HepG2 (cell line): ENCODE measurements at regions not wholly inside any gene's neighbourhood (a gene's known extent, or its start where the extent isn't known, plus 50 kb on each side); places are given as distances from the start of the nearest gene placed in this dataset.

Experiments used
- ATAC-seq: fragments of 200-7000 bp; cut with Tn5 transposase; 3 replicates; pipeline ENCODE4 v1.9.1; 2020; ENCODE audit warnings: mild to moderate bottlenecking, moderate library complexity
- BruUV-seq: library from RNA; stranded (reverse); fragments of 400-500 nt; replicated peaks from 2 replicates; lab custom pipeline; 2021; lab: Mats Ljungman, UMichigan
- CTCF ChIA-PET: fragments of 300-600 bp; formaldehyde crosslinking; extraction: SDS; loops from one replicate; lab custom pipeline; 2021; ENCODE audit warnings: low total read pairs, inconsistent platforms, low intra/inter-chr PET ratio; lab: Yijun Ruan, JAX
- POLR2A ChIA-PET: fragments of 350-600 bp; sonication (Branson Sonifier 250); formaldehyde crosslinking; loops from one replicate; lab custom pipeline; 2020; ENCODE audit warnings: antibody characterized with exemption, inconsistent platforms; lab: Yijun Ruan, JAX
- DNase-seq: peaks from one replicate; pipeline ENCODE4 v3.0.0-alpha.2; 2015; ENCODE audit warnings: low spot score
- FAIRE-seq: peaks from 3 replicates; lab custom pipeline; 2011; peaks lifted over from hg19 to GRCh38; lab: Jason Lieb, UNC
- H2AFZ ChIP-seq: one replicate; pipeline ENCODE4 v1.6.1; 2011; ENCODE audit warnings: low read length, inconsistent platforms
- H3K27ac ChIP-seq: fragments of 300-600 bp; 3 replicates; pipeline ENCODE4 v1.8.0; 2011; ENCODE audit warnings: mixed run types, mild to moderate bottlenecking, mixed read lengths, low read length, inconsistent platforms; ENCODE audit not compliant: insufficient read depth; ENCODE audit errors: extremely low read length
- H3K27me3 ChIP-seq, 2 experiments: fragments of 200-600 bp in 1 of 2; 2 replicates in 1 of 2; 3 replicates in 1 of 2; pipeline versions ENCODE4 v1.6.0 to v1.8.0; 2011; ENCODE audit warnings: low read length in 2 of 2, mild to moderate bottlenecking in 2 of 2, moderate library complexity in 2 of 2, inconsistent platforms in 1 of 2; ENCODE audit not compliant: insufficient read depth in 2 of 2, control insufficient read depth in 1 of 2
- H3K36me3 ChIP-seq, 2 experiments: fragments of 200-600 bp in 1 of 2; replicated peaks in 1 of 2; 2 replicates in 1 of 2; 3 replicates in 1 of 2; pipeline versions ENCODE4 v1.5.1 to v1.8.0; 2011; ENCODE audit warnings: low read length in 2 of 2, inconsistent platforms in 1 of 2; ENCODE audit not compliant: insufficient read depth in 2 of 2, control insufficient read depth in 1 of 2
- H3K4me1 ChIP-seq: 2 replicates; pipeline ENCODE4 v1.5.1; 2012; ENCODE audit warnings: low read length, inconsistent platforms; ENCODE audit not compliant: insufficient read depth
- H3K4me2 ChIP-seq: 2 replicates; pipeline ENCODE4 v1.6.0; 2011; ENCODE audit warnings: low read depth, low read length, inconsistent platforms
- H3K4me3 ChIP-seq, 3 experiments: fragments of 200-600 bp in 1 of 3; sonication (generic), shearing (Covaris generic) in 1 of 3; replicated peaks in 1 of 3; 2 replicates each; pipeline ENCODE4 v1.5.1; 2011 to 2016; ENCODE audit warnings: low read length in 3 of 3, inconsistent platforms in 2 of 3, low read depth in 2 of 3, mild to moderate bottlenecking in 2 of 3, control low read depth in 1 of 3, mixed read lengths in 1 of 3; ENCODE audit not compliant: insufficient read depth in 1 of 3
- H3K79me2 ChIP-seq: one replicate; pipeline ENCODE4 v1.6.1; 2011; ENCODE audit warnings: low read length, inconsistent platforms; ENCODE audit not compliant: insufficient read depth
- H3K9ac ChIP-seq: 2 replicates; pipeline ENCODE4 v1.6.0; 2011; ENCODE audit warnings: mild to moderate bottlenecking, low read depth, low read length, inconsistent platforms; ENCODE audit not compliant: insufficient read depth
- H3K9me3 ChIP-seq: 2 replicates; pipeline ENCODE4 v1.5.1; 2012; ENCODE audit warnings: mild to moderate bottlenecking, low read length
- H4K20me1 ChIP-seq: 2 replicates; pipeline ENCODE4 v1.6.0; 2011; ENCODE audit warnings: inconsistent platforms, mild to moderate bottlenecking, low read length, moderate library complexity; ENCODE audit not compliant: insufficient read depth
- ADNP ChIP-seq: sonication (generic); formaldehyde crosslinking; IDR thresholded peaks from 2 replicates; pipeline ENCODE4 v1.4.0; 2020; ENCODE audit warnings: missing genetic modification reagents
- FLYWCH1 ChIP-seq: sonication (generic); formaldehyde crosslinking; IDR thresholded peaks from 2 replicates; pipeline ENCODE4 v1.8.1; 2023; ENCODE audit warnings: mild to moderate bottlenecking, missing genetic modification reagents
- GTF3A ChIP-seq: sonication (generic); formaldehyde crosslinking; conservative IDR thresholded peaks from 2 replicates; pipeline ENCODE4 v1.4.0; 2020; ENCODE audit warnings: mild to moderate bottlenecking, missing genetic modification reagents
- U2AF2 ChIP-seq: fragments of 200-400 bp; formaldehyde crosslinking; IDR thresholded peaks from 2 replicates; pipeline ENCODE4 v1.6.1; 2017; ENCODE audit warnings: low read depth, mild to moderate bottlenecking, low read length
- ZFP1 ChIP-seq: IDR thresholded peaks from 2 replicates; pipeline ENCODE4 v1.6.1; 2016
- ZSCAN29 ChIP-seq: sonication (generic); formaldehyde crosslinking; conservative IDR thresholded peaks from 2 replicates; pipeline ENCODE4 v1.4.0; 2020; ENCODE audit warnings: mild to moderate bottlenecking, missing genetic modification reagents
- WGBS: methylation state at CpG from one replicate; pipeline ENCODE4 v1.1.6; 2017; ENCODE audit warnings: low lambda C conversion rate; 5-methylcytosine and 5-hydroxymethylcytosine counted together
- in situ Hi-C: cut with HindIII; loops from 2 replicates; pipeline ENCODE4 v1.10.0; 2017; ENCODE audit warnings: low pct_unique_long_range_greater_than_20kb; ENCODE audit not compliant: extremely low pct_ligation_motif_present
- intact Hi-C: fragments of 100-400 bp; cut with micrococcal nuclease; formaldehyde crosslinking; loops from one replicate; pipeline ENCODE4 v1.10.0; 2022; ENCODE audit not compliant: unreplicated experiment
- TF ChIP-seq, protein P1 (sequence below): sonication (generic); formaldehyde crosslinking; IDR thresholded peaks from 2 replicates; pipeline ENCODE4 v1.5.1; 2020; ENCODE audit warnings: missing genetic modification reagents, mild to moderate bottlenecking, borderline replicate concordance
- TF ChIP-seq, protein P2 (sequence below): sonication (generic); formaldehyde crosslinking; IDR thresholded peaks from 2 replicates; pipeline ENCODE4 v1.8.1; 2022; ENCODE audit warnings: mild to moderate bottlenecking, missing genetic modification reagents
- TF ChIP-seq, protein P3 (sequence below): sonication (generic); formaldehyde crosslinking; IDR thresholded peaks from 2 replicates; pipeline ENCODE4 v1.4.0; 2020; ENCODE audit warnings: missing genetic modification reagents, borderline replicate concordance
- TF ChIP-seq, protein P4 (sequence below): sonication (generic); formaldehyde crosslinking; IDR thresholded peaks from 2 replicates; pipeline ENCODE4 v1.4.0; 2020; ENCODE audit warnings: mild to moderate bottlenecking, missing genetic modification reagents

DNA sequence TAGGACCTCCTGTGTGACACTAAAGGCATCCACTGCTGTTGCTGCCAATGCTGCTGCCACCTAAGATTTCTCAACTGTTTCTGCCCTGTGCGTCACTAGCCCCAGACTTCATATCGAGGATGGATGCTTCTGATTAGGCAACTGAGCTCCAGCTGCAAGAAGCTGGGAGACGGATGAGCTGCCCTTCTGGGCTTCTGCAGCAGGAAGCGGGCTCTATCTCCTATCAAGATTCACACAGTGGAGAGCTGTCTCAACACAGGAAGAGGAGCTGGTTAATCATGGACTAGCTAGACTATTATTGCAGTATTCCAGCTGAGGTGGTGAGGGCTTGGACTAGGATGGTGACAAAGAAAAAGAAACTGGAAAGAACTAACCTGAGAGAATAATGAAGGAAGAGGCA lies 59.2 kb upstream of the PELI2 start:
- ChIA-PET CTCF (no interaction called here), POLR2A (no interaction called here)
- H3K4me2 ChIP-seq, result no peak overlapping the region
- in situ Hi-C loops (no loop called here), intact Hi-C loops (no loop called here)
- H2AFZ ChIP-seq, result no peak overlapping the region
- H3K36me3 ChIP-seq, result no peaks in the 10 kb centered on the region
- H3K9ac ChIP-seq, result no peak overlapping the region
- no peak for DNase-seq
- FAIRE-seq, result no peak
- no peaks in the 10 kb centered on the region; a peak in 1 of 5 replicates for H3K27me3 ChIP-seq
- WGBS, result 4% methylated on average over 4 of the region's 4 CpGs
- no peak overlapping the region for H3K27ac ChIP-seq
- BruUV-seq, result no TSS peak
- no peaks in the 10 kb centered on the region for H4K20me1 ChIP-seq
- TF ChIP-seq, protein P1, sequence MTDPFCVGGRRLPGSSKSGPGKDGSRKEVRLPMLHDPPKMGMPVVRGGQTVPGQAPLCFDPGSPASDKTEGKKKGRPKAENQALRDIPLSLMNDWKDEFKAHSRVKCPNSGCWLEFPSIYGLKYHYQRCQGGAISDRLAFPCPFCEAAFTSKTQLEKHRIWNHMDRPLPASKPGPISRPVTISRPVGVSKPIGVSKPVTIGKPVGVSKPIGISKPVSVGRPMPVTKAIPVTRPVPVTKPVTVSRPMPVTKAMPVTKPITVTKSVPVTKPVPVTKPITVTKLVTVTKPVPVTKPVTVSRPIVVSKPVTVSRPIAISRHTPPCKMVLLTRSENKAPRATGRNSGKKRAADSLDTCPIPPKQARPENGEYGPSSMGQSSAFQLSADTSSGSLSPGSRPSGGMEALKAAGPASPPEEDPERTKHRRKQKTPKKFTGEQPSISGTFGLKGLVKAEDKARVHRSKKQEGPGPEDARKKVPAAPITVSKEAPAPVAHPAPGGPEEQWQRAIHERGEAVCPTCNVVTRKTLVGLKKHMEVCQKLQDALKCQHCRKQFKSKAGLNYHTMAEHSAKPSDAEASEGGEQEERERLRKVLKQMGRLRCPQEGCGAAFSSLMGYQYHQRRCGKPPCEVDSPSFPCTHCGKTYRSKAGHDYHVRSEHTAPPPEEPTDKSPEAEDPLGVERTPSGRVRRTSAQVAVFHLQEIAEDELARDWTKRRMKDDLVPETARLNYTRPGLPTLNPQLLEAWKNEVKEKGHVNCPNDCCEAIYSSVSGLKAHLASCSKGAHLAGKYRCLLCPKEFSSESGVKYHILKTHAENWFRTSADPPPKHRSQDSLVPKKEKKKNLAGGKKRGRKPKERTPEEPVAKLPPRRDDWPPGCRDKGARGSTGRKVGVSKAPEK (CRISPR knock-in tag), result no peak
- TF ChIP-seq FLYWCH1, result no peak
- TF ChIP-seq ADNP, result no peak
- no peak for TF ChIP-seq U2AF2
- no peak for TF ChIP-seq ZFP1 (CRISPR knock-in tag)
- TF ChIP-seq, protein P2, sequence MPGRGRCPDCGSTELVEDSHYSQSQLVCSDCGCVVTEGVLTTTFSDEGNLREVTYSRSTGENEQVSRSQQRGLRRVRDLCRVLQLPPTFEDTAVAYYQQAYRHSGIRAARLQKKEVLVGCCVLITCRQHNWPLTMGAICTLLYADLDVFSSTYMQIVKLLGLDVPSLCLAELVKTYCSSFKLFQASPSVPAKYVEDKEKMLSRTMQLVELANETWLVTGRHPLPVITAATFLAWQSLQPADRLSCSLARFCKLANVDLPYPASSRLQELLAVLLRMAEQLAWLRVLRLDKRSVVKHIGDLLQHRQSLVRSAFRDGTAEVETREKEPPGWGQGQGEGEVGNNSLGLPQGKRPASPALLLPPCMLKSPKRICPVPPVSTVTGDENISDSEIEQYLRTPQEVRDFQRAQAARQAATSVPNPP, result no peak
- TF ChIP-seq, protein P3, sequence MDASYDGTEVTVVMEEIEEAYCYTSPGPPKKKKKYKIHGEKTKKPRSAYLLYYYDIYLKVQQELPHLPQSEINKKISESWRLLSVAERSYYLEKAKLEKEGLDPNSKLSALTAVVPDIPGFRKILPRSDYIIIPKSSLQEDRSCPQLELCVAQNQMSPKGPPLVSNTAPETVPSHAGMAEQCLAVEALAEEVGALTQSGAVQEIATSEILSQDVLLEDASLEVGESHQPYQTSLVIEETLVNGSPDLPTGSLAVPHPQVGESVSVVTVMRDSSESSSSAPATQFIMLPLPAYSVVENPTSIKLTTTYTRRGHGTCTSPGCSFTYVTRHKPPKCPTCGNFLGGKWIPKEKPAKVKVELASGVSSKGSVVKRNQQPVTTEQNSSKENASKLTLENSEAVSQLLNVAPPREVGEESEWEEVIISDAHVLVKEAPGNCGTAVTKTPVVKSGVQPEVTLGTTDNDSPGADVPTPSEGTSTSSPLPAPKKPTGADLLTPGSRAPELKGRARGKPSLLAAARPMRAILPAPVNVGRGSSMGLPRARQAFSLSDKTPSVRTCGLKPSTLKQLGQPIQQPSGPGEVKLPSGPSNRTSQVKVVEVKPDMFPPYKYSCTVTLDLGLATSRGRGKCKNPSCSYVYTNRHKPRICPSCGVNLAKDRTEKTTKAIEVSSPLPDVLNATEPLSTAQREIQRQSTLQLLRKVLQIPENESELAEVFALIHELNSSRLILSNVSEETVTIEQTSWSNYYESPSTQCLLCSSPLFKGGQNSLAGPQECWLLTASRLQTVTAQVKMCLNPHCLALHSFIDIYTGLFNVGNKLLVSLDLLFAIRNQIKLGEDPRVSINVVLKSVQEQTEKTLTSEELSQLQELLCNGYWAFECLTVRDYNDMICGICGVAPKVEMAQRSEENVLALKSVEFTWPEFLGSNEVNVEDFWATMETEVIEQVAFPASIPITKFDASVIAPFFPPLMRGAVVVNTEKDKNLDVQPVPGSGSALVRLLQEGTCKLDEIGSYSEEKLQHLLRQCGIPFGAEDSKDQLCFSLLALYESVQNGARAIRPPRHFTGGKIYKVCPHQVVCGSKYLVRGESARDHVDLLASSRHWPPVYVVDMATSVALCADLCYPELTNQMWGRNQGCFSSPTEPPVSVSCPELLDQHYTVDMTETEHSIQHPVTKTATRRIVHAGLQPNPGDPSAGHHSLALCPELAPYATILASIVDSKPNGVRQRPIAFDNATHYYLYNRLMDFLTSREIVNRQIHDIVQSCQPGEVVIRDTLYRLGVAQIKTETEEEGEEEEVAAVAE (CRISPR knock-in tag), result no peak
- no peak for TF ChIP-seq ZSCAN29 (CRISPR knock-in tag)
- TF ChIP-seq GTF3A (CRISPR knock-in tag), result no peak
- TF ChIP-seq, protein P4, sequence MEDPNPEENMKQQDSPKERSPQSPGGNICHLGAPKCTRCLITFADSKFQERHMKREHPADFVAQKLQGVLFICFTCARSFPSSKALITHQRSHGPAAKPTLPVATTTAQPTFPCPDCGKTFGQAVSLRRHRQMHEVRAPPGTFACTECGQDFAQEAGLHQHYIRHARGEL, result no peak
- H3K9me3 ChIP-seq, result no peaks in the 10 kb centered on the region
- no peak overlapping the region for H3K4me3 ChIP-seq
- H3K79me2 ChIP-seq, result no peaks in the 10 kb centered on the region
- ATAC-seq, result no peak
- no peaks in the 10 kb centered on the region for H3K4me1 ChIP-seq
